Upper lobe of left lung (tissue), 6 donors: ENCODE measurements at regions not wholly inside any gene's neighbourhood (a gene's known extent, or its start where the extent isn't known, plus 50 kb on each side); places are given as distances from the start of the nearest gene placed in this dataset.

ENCODE experiments used
- ATAC-seq, 2 donors: fragments of 200-7000 bp; cut with Tn5 transposase; one replicate each; pipeline ENCODE4 v1.9.1; 2022; ENCODE audit warnings: mild to moderate bottlenecking in 2 of 2, moderate library complexity in 2 of 2; ENCODE audit not compliant: low FRiP score in 2 of 2
- DNase-seq, 2 donors: peaks; one replicate each; pipeline ENCODE4 v3.0.0-alpha.2; 2019 to 2020
- H3K27ac ChIP-seq, 4 donors: fragments of 200-600 bp; sonication (generic); one replicate each; pipeline ENCODE4 v1.5.1; 2016 to 2019
- H3K27me3 ChIP-seq, 4 donors: fragments of 200-600 bp; sonication (generic); one replicate each; pipeline ENCODE4 v1.5.1; 2017 to 2019
- H3K36me3 ChIP-seq, 4 donors: fragments of 200-600 bp; sonication (generic); one replicate each; pipeline ENCODE4 v1.5.1; 2016 to 2019
- H3K4me1 ChIP-seq, 4 donors: fragments of 200-600 bp; sonication (generic); one replicate each; pipeline ENCODE4 v1.5.1; 2018 to 2019
- H3K4me3 ChIP-seq, 4 donors: fragments of 200-600 bp; sonication (generic); one replicate each; pipeline ENCODE4 v1.5.1; 2017 to 2019; ENCODE audit warnings: mild to moderate bottlenecking in 2 of 4, moderate library complexity in 1 of 4
- H3K9me3 ChIP-seq, 4 donors: fragments of 200-600 bp; sonication (generic); one replicate each; pipeline ENCODE4 v1.5.1; 2018 to 2019
- CTCF ChIP-seq, 6 experiments: fragments of 450-650 bp in 4 of 6; fragments of 200-600 bp in 2 of 6; sonication (generic) in 2 of 6; IDR thresholded peaks; one replicate each; pipeline ENCODE4 v1.5.1; 2016 to 2019; ENCODE audit warnings: antibody characterized with exemption in 6 of 6
- EP300 ChIP-seq, 4 donors: sonication (generic); formaldehyde crosslinking; IDR thresholded peaks; one replicate each; pipeline ENCODE4 v1.5.1; 2017; ENCODE audit warnings: antibody characterized with exemption in 4 of 4, control low read depth in 2 of 4
- POLR2A ChIP-seq, 4 donors: fragments of 450-650 bp; IDR thresholded peaks; one replicate each; pipeline ENCODE4 v1.5.1; 2016 to 2017; ENCODE audit warnings: antibody characterized with exemption in 4 of 4, mild to moderate bottlenecking in 2 of 4
- POLR2AphosphoS5 ChIP-seq, 2 donors: sonication (generic); formaldehyde crosslinking; IDR thresholded peaks; one replicate each; pipeline ENCODE4 v1.5.1; 2017; ENCODE audit warnings: antibody characterized with exemption in 2 of 2
- WGBS, 2 donors: methylation state at CpG; one replicate each; pipeline ENCODE4 v1.1.5; 2017 to 2018; 5-methylcytosine and 5-hydroxymethylcytosine counted together
- donor health status: DM: no; HTN: no; CAD: no; lungs with moderate emphysema.
- donor health status: DM: no; HTN: yes; CAD: no; lungs with severe emphysema.

- peak in 1 of 2 donors; percentile 71 for ATAC-seq
- TF ChIP-seq CTCF (IDR thresholded peaks at IDR 0.05) (peak in 2 of 6 experiments; percentile 23 to 30), EP300 (IDR thresholded peaks at IDR 0.05) (no peak)
- 12 to 18% methylated on average over 4 of the region's 4 CpGs for WGBS, 2 donors
These were observed 296.6 kb upstream of the RASA1 start for GRCh38 chr5:86971034-86971571.

GRCh38 chr5:86974955-86975354, 292.7 kb upstream of the RASA1 start:
- DNase-seq (no peak), ATAC-seq (peak in 1 of 2 donors; percentile 52)
- no peak overlapping the region for H3K27ac ChIP-seq
- WGBS, 2 donors, result 10 to 28% methylated on average over 1 of the region's 1 CpG
- H3K9me3 ChIP-seq, result no peaks in the 10 kb centered on the region
- no peaks in the 10 kb centered on the region for H3K36me3 ChIP-seq
- H3K4me3 ChIP-seq, result no peak overlapping the region
- TF ChIP-seq CTCF (IDR thresholded peaks at IDR 0.05) (no peak), POLR2AphosphoS5 (IDR thresholded peaks at IDR 0.05) (peak in 1 of 2 donors; percentile 18)
- peaks cover 0 to 6% (median 3%) of the 10 kb centered on the region in 4 donors for H3K4me1 ChIP-seq
- no peaks in the 10 kb centered on the region for H3K27me3 ChIP-seq

More at GRCh38 chr5:86971034-86971571, 296.6 kb upstream of the RASA1 start:
- Histone ChIP-seq H3K27me3 (no peaks in the 10 kb centered on the region), H3K36me3 (no peaks in the 10 kb centered on the region), H3K4me1 (peaks cover 0 to 6% (median 0%) of the 10 kb centered on the region in 4 donors), H3K9me3 (no peaks in the 10 kb centered on the region), H3K4me3 (no peak overlapping the region), H3K27ac (no peak overlapping the region)
- no peak for DNase-seq

GRCh38 chr5:86977190-86977589, 290.5 kb upstream of the RASA1 start:
- 72 to 75% methylated on average over 3 of the region's 3 CpGs for WGBS, 2 donors
- no peaks in the 10 kb centered on the region for H3K27me3 ChIP-seq
- H3K27ac ChIP-seq, result no peak overlapping the region
- ATAC-seq (peak in 1 of 2 donors; percentile 71), DNase-seq (no peak)
- H3K4me3 ChIP-seq, result no peak overlapping the region
- peaks cover 0 to 8% (median 0%) of the 10 kb centered on the region in 4 donors for H3K4me1 ChIP-seq
- TF ChIP-seq EP300 (IDR thresholded peaks at IDR 0.05), result no peak
- TF ChIP-seq POLR2AphosphoS5 (IDR thresholded peaks at IDR 0.05), result no peak
- no peak for TF ChIP-seq CTCF (IDR thresholded peaks at IDR 0.05)
- no peak for TF ChIP-seq POLR2A (IDR thresholded peaks at IDR 0.05)
- H3K9me3 ChIP-seq, result no peaks in the 10 kb centered on the region
- no peaks in the 10 kb centered on the region for H3K36me3 ChIP-seq

- H3K27me3 ChIP-seq, result no peaks in the 10 kb centered on the region
- peaks cover 0 to 8% (median 0%) of the 10 kb centered on the region in 4 donors for H3K4me1 ChIP-seq
- no peak overlapping the region for H3K27ac ChIP-seq
- no peak for ATAC-seq
- no peak for TF ChIP-seq POLR2A (IDR thresholded peaks at IDR 0.05)
- no peak for TF ChIP-seq POLR2AphosphoS5 (IDR thresholded peaks at IDR 0.05)
- TF ChIP-seq CTCF (IDR thresholded peaks at IDR 0.05), result no peak
- TF ChIP-seq EP300 (IDR thresholded peaks at IDR 0.05), result no peak
- H3K36me3 ChIP-seq, result no peaks in the 10 kb centered on the region
- no peak for DNase-seq
- H3K4me3 ChIP-seq, result no peak overlapping the region
- H3K9me3 ChIP-seq, result no peaks in the 10 kb centered on the region
- WGBS, 2 donors, result 88 to 91% methylated on average over 5 of the region's 5 CpGs
These were observed 289.9 kb upstream of the RASA1 start for GRCh38 chr5:86977808-86978207.

- WGBS, 2 donors, result 54 to 65% methylated on average over 8 of the region's 8 CpGs
- ATAC-seq, result peak; percentile 30 to 92
- Histone ChIP-seq H3K36me3 (no peaks in the 10 kb centered on the region), H3K27ac (peak overlapping the region; percentile 9 to 64 (median 37)), H3K9me3 (no peaks in the 10 kb centered on the region), H3K27me3 (no peaks in the 10 kb centered on the region), H3K4me1 (peaks cover 0 to 8% (median 0%) of the 10 kb centered on the region in 4 donors), H3K4me3 (no peak overlapping the region)
- DNase-seq, result no peak
- TF ChIP-seq EP300 (IDR thresholded peaks at IDR 0.05) (no peak), POLR2AphosphoS5 (IDR thresholded peaks at IDR 0.05) (no peak), CTCF (IDR thresholded peaks at IDR 0.05) (no peak), POLR2A (IDR thresholded peaks at IDR 0.05) (no peak)
These were observed 287.8 kb upstream of the RASA1 start for GRCh38 chr5:86979811-86980411.
